ENCODE measurements at regions not wholly inside any gene's neighbourhood (a gene's known extent, or its start where the extent isn't known, plus 50 kb on each side); places are given as distances from the start of the nearest gene placed in this dataset.

DNA sequence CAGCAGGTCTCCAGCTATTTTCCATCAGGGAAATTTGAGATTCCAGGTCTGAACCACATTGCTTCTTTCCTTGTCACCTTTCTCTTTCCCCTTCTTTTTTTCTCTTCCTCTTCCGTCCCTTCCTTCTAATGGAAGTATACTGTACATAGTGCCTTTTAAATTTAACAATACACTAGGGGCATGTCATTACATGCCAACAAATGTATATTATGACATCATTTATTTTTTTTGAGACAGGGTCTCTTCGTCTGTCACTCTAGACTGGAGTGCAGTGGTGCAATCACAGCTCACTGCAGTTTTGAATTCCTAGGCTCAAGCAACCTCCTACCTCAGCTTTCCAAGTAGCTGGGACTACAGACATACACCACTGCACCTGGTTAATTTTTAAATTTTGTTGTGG lies 148.9 kb downstream of the SUDS3 start:
- TF ChIP-seq, protein P1, sequence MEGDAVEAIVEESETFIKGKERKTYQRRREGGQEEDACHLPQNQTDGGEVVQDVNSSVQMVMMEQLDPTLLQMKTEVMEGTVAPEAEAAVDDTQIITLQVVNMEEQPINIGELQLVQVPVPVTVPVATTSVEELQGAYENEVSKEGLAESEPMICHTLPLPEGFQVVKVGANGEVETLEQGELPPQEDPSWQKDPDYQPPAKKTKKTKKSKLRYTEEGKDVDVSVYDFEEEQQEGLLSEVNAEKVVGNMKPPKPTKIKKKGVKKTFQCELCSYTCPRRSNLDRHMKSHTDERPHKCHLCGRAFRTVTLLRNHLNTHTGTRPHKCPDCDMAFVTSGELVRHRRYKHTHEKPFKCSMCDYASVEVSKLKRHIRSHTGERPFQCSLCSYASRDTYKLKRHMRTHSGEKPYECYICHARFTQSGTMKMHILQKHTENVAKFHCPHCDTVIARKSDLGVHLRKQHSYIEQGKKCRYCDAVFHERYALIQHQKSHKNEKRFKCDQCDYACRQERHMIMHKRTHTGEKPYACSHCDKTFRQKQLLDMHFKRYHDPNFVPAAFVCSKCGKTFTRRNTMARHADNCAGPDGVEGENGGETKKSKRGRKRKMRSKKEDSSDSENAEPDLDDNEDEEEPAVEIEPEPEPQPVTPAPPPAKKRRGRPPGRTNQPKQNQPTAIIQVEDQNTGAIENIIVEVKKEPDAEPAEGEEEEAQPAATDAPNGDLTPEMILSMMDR (IDR thresholded peaks at IDR 0.05; ENCODE audit: borderline replicate concordance, extremely low read depth, low read length, poor library complexity, severe bottlenecking) = no peak
- no peak for TF ChIP-seq EZH2 (IDR thresholded peaks at IDR 0.05; ENCODE audit: borderline replicate concordance, low read depth, low read length, severe bottlenecking)
